ENCODE measurements at regions not wholly inside any gene's neighbourhood (a gene's known extent, or its start where the extent isn't known, plus 50 kb on each side); places are given as distances from the start of the nearest gene placed in this dataset.

- Mint-ChIP-seq H3K27ac (no peak overlapping the region), H3K4me1 (no peaks in the 10 kb centered on the region), H3K9me3 (ENCODE audit: insufficient read depth) (no peaks in the 10 kb centered on the region), H3K4me3 (no peak overlapping the region), H3K27me3 (peaks cover 23% of the 10 kb centered on the region)
- Histone ChIP-seq H3K4me1 (ENCODE audit: control insufficient read depth in 2 of 2, insufficient read depth in 2 of 2, low read length in 2 of 2) (no peaks in the 10 kb centered on the region), H3K9me3 (ENCODE audit: control extremely low read depth in 1 of 3, control insufficient read depth in 2 of 3, insufficient read depth in 1 of 3, low read length in 2 of 3) (no peaks in the 10 kb centered on the region), H3K27ac (ENCODE audit: low read length in 2 of 2) (no peak overlapping the region), H3K36me3 (replicated peaks in 1 of 2; ENCODE audit: control extremely low read depth in 1 of 2, control insufficient read depth in 1 of 2, extremely low read depth in 1 of 2, insufficient read depth in 2 of 2, low read length in 1 of 2) (no peaks in the 10 kb centered on the region), H3K79me2 (ENCODE audit: control insufficient read depth, insufficient read depth, low read length) (no peaks in the 10 kb centered on the region), H4K20me1 (ENCODE audit: control insufficient read depth, insufficient read depth, low read length, poor library complexity, severe bottlenecking) (no peaks in the 10 kb centered on the region), H3K4me2 (replicated peaks; ENCODE audit: low read depth, low read length, poor library complexity, severe bottlenecking) (no peak overlapping the region), H3K4me3 (ENCODE audit: control extremely low read depth in 1 of 5, extremely low read depth in 1 of 5, insufficient read depth in 1 of 5, low read depth in 2 of 5, low read length in 4 of 5) (no peak overlapping the region), H3K9ac (ENCODE audit: low read length) (no peak overlapping the region), H2AFZ (ENCODE audit: insufficient read depth, low read depth, low read length, poor library complexity, severe bottlenecking) (no peak overlapping the region), H3K27me3 (replicated peaks in 1 of 4; ENCODE audit: control extremely low read depth in 1 of 4, control insufficient read depth in 3 of 4, insufficient read depth in 4 of 4, low read length in 3 of 4) (peaks cover 0 to 6% (median 2%) of the 10 kb centered on the region in 4 experiments)
- CTCF ChIA-PET = no interaction called here
- TF ChIP-seq CTCF (IDR thresholded peaks at IDR 0.05) (no peak), EZH2 (IDR thresholded peaks at IDR 0.05; ENCODE audit: borderline replicate concordance, insufficient read depth, low read depth, low read length, poor library complexity, severe bottlenecking) (no peak)
- 82% methylated on average over 3 of the region's 6 CpGs for WGBS (ENCODE audit: insufficient coverage)
- ATAC-seq (ENCODE audit: low read depth) = no peak
- intact Hi-C loops (cut with micrococcal nuclease) = no loop called here
- POLR2A ChIA-PET = no interaction called here
- no peak for DNase-seq
Observed at GRCh38 chr2:887639-888038, 63.0 kb upstream of the SNTG2 start.

GRCh38 chr2:886072-887022, 64.3 kb upstream of the SNTG2 start:
- Mint-ChIP-seq H3K27me3 (peaks cover 28% of the 10 kb centered on the region), H3K9me3 (ENCODE audit: insufficient read depth) (no peaks in the 10 kb centered on the region), H3K4me1 (no peaks in the 10 kb centered on the region), H3K27ac (no peak overlapping the region), H3K4me3 (no peak overlapping the region)
- TF ChIP-seq CTCF (IDR thresholded peaks at IDR 0.05) (no peak), EZH2 (IDR thresholded peaks at IDR 0.05; ENCODE audit: borderline replicate concordance, insufficient read depth, low read depth, low read length, poor library complexity, severe bottlenecking) (no peak)
- no peak overlapping the region for H3K27ac ChIP-seq (ENCODE audit: low read length in 2 of 2)
- DNase-seq (no peak), ATAC-seq (ENCODE audit: low read depth) (no peak)
- ChIA-PET CTCF (no interaction called here), POLR2A (no interaction called here)
- no peak overlapping the region for H3K9ac ChIP-seq (ENCODE audit: low read length)
- intact Hi-C loops (cut with micrococcal nuclease) = no loop called here
- 93% methylated on average over 32 of the region's 34 CpGs for WGBS (ENCODE audit: insufficient coverage)
- no peaks in the 10 kb centered on the region for H3K36me3 ChIP-seq (replicated peaks in 1 of 2; ENCODE audit: control extremely low read depth in 1 of 2, control insufficient read depth in 1 of 2, extremely low read depth in 1 of 2, insufficient read depth in 2 of 2, low read length in 1 of 2)
- no peaks in the 10 kb centered on the region for H3K9me3 ChIP-seq (ENCODE audit: control extremely low read depth in 1 of 3, control insufficient read depth in 2 of 3, insufficient read depth in 1 of 3, low read length in 2 of 3)
- no peaks in the 10 kb centered on the region for H4K20me1 ChIP-seq (ENCODE audit: control insufficient read depth, insufficient read depth, low read length, poor library complexity, severe bottlenecking)
- no peak overlapping the region for H3K4me2 ChIP-seq (replicated peaks; ENCODE audit: low read depth, low read length, poor library complexity, severe bottlenecking)
- H3K27me3 ChIP-seq (replicated peaks in 1 of 4; ENCODE audit: control extremely low read depth in 1 of 4, control insufficient read depth in 3 of 4, insufficient read depth in 4 of 4, low read length in 3 of 4) = peaks cover 0 to 6% (median 2%) of the 10 kb centered on the region in 4 experiments
- no peak overlapping the region for H2AFZ ChIP-seq (ENCODE audit: insufficient read depth, low read depth, low read length, poor library complexity, severe bottlenecking)
- no peaks in the 10 kb centered on the region for H3K4me1 ChIP-seq (ENCODE audit: control insufficient read depth in 2 of 2, insufficient read depth in 2 of 2, low read length in 2 of 2)
- no peaks in the 10 kb centered on the region for H3K79me2 ChIP-seq (ENCODE audit: control insufficient read depth, insufficient read depth, low read length)
- H3K4me3 ChIP-seq (ENCODE audit: control extremely low read depth in 1 of 5, extremely low read depth in 1 of 5, insufficient read depth in 1 of 5, low read depth in 2 of 5, low read length in 4 of 5) = no peak overlapping the region
